ENCODE measurements at regions not wholly inside any gene's neighbourhood (a gene's known extent, or its start where the extent isn't known, plus 50 kb on each side); places are given as distances from the start of the nearest gene placed in this dataset.

DNA sequence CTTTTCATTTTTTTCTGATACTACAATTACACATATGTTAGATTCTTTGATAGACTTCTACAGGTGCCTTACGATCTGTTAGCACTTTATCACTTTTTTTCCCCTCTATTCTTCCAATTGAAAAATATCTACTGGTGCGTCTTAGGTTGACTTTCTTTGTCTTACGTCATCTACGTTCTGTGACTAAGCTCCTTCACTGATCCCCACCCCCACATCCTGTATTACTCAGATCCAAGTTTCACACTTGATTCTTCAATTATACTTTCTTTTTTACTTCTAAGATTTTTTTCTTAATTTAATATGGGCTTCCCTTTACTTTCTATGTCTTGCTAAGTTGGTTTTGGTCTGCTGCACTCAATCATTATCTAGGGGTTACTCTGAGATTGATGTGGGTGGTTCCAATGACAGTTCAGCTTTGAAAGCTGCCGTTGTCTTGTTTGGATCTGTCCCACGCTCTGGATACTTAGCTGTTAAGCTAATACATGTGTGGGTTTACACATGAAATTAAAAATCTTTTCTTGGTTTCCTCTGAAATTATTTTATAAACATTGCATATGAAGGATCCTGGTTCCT, 1321.1 kb downstream of the RAPGEF2 start:
- TF ChIP-seq, protein P1, sequence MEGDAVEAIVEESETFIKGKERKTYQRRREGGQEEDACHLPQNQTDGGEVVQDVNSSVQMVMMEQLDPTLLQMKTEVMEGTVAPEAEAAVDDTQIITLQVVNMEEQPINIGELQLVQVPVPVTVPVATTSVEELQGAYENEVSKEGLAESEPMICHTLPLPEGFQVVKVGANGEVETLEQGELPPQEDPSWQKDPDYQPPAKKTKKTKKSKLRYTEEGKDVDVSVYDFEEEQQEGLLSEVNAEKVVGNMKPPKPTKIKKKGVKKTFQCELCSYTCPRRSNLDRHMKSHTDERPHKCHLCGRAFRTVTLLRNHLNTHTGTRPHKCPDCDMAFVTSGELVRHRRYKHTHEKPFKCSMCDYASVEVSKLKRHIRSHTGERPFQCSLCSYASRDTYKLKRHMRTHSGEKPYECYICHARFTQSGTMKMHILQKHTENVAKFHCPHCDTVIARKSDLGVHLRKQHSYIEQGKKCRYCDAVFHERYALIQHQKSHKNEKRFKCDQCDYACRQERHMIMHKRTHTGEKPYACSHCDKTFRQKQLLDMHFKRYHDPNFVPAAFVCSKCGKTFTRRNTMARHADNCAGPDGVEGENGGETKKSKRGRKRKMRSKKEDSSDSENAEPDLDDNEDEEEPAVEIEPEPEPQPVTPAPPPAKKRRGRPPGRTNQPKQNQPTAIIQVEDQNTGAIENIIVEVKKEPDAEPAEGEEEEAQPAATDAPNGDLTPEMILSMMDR (IDR thresholded peaks at IDR 0.05): no peak
- no peak for TF ChIP-seq ZFX (IDR thresholded peaks at IDR 0.05; ENCODE audit: borderline replicate concordance)

Data from 22Rv1 (cell line).